Stimulated activated CD4-positive, alpha-beta T cell treated with anti-CD3 and anti-CD28 coated beads, TNF-alpha, amount 100 ng/mL, for 24 hours (primary cell): ENCODE measurements at regions not wholly inside any gene's neighbourhood (a gene's known extent, or its start where the extent isn't known, plus 50 kb on each side); places are given as distances from the start of the nearest gene placed in this dataset.

Experiments
- DNase-seq, 3 experiments: peaks; one replicate each; pipeline ENCODE4 v3.0.0-alpha.2; 2020; ENCODE audit warnings: low read depth in 3 of 3

DNA sequence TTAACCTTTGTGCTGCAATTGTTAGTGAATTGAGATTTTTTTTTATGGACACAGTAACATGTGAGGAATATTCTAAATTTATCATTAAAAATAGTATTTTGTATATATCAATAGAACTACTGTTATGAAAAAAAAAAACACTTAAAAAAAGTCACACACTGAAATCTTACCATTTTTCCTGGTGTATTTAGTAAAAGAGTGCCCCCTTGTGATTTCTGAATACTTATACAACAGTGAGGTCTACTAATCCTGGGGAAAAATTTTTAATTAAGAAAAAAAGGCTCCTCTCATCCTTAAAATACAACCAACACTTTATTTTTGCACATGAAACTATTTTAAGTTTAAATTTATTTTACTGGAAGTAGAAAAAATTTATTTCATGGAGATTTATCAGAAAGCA, 56.4 kb upstream of the SPOCK3 start:
- DNase-seq = no peak

- no peak for DNase-seq
These were observed 74.6 kb upstream of the SPOCK3 start for GRCh38 chr4:167308876-167309275.

GRCh38 chr4:167321299-167321698, 87.0 kb upstream of the SPOCK3 start:
- no peak for DNase-seq

DNA sequence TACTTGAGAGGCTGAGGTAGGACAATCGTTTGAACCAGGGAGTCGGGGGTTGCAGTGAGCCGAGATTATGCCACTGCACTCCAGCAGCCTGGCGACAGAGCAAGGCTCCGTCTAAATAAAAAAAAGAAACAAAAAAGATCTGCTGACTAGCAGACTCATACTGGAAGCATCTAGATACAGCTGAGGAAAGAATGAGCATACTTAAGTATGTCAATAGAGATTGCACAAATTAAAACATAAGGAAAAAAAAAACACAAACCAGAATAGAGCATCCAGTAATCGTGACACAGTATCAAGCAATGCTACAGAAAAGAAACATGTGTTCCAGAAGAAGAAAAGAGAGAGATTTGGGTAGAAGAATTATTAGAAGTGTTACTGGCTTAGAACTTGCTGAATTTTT, 105.5 kb upstream of the SPOCK3 start:
- DNase-seq = no peak

GRCh38 chr4:167359711-167360110, 125.4 kb upstream of the SPOCK3 start:
- no peak for DNase-seq

GRCh38 chr4:167379076-167379835, 145.0 kb upstream of the SPOCK3 start:
- DNase-seq = no peak

GRCh38 chr4:167380964-167381363, 146.7 kb upstream of the SPOCK3 start:
- DNase-seq = no peak

- no peak for DNase-seq
These were observed 149.0 kb upstream of the SPOCK3 start for GRCh38 chr4:167383291-167383690.

GRCh38 chr4:167397586-167397985, 163.3 kb upstream of the SPOCK3 start:
- DNase-seq = no peak

GRCh38 chr4:167399201-167399600, 164.9 kb upstream of the SPOCK3 start:
- DNase-seq = no peak

- no peak for DNase-seq
These were observed 171.9 kb upstream of the SPOCK3 start for GRCh38 chr4:167406181-167406580.

GRCh38 chr4:167415461-167415860, 181.2 kb upstream of the SPOCK3 start:
- no peak for DNase-seq

DNA sequence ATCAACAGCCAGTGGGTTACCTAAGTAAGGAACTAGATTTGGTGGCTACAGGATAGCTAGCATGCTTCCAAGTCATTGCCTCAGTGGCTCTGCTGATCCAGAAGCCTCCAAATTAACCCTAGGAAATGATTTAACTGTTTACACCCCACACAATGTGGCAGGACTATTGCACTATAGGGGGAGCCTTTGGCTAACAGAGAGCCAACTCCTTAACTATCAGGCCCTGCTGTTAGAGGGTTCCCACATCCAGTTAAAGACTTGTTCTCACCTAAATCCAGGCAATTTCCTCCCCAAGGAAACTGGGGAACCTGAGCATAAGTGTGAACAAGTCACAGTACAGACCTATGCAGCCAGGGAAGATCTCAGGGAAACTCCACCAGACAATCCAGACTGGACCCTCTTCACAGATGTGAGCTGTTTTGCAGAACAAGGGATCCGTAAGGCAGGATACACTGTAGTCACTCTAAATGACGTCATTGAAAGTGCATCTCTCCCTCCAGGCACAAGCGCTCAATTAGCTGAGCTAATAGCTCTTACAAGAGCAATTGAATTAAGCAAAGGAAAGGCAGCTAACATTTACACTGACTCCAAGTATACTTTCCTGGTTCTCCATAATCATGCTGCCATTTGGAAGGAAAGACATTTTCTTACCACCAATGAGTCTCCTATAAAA, 185.3 kb upstream of the SPOCK3 start:
- no peak for DNase-seq

DNA sequence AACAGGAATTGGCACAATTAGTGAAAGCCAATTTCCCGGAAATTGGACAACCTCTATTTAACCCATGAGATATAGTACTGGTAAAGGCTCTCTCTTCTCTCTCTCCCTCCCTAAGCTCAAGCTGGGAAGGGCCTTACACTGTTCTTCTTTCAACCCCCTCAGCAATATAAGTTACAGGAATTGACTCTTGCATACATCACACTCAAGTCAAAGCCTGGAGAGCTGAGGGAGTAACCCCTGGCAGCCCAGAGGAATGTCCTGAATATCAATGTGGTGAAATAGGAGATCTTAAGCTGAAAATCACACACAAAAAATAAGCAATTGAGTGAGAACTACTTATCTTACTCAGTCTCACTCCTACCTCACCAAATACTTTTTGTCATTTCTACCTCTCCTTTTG, 186.9 kb upstream of the SPOCK3 start:
- no peak for DNase-seq

DNA sequence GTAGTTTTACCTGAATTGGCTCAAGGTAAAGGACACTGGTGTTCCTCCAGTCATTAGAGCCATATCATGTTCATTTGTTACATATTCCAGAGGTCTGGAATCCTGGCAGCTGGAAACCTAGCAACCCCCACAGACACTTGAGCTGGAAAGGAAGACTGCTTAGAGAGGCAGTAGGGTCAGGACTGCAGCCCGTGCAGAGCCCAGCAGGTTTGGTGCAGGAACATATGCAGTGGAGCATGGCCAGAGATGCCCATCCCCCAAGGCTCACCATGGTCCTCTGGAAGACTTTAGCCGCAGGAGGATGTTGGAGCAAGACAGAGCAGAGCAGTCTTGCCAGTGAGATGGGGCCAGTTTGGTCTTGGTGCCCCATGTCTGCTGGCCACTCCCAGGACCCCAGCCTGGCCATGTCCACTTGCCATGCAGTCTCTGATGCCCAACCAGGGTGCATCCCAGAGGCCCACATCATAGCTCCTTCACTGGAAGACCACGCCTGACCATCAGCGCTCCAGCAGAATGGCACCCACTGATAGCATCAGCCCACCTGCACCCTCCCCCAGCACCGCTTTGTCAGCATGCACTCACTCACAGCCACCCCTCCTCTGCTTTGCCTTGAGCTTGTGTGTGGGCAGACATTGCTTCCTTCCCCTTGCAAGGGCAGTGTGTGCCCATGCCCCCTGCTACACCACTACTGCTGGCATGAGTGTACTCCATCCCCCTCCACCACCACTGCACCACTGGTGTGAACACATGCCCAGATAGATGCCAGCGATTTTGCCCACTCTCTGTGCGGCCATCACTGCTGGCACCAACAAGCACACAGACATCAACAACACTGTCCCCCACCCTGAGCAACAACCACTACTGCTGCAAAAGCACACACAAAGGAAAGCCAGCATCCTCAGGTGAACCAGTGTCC, 190.3 kb upstream of the SPOCK3 start:
- no peak for DNase-seq

DNA sequence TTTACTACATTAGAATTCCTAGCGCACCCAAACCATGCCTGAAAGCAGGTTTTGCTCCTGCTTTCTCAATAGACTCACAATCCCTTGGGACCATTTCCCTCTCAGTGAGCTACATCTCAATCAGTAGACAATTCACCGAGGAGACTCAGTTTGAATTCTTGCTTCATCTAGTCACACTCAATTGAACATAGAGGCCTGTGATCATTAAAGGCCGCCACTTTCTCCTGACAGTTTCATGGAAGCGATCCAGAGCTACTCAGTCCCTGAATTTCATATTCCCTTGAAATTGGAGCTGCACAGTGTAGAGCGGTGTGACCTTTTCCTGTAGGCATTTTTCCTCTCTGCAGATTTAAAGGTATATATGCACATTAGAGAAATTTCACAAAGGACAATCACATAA, 193.9 kb upstream of the SPOCK3 start:
- no peak for DNase-seq

DNA sequence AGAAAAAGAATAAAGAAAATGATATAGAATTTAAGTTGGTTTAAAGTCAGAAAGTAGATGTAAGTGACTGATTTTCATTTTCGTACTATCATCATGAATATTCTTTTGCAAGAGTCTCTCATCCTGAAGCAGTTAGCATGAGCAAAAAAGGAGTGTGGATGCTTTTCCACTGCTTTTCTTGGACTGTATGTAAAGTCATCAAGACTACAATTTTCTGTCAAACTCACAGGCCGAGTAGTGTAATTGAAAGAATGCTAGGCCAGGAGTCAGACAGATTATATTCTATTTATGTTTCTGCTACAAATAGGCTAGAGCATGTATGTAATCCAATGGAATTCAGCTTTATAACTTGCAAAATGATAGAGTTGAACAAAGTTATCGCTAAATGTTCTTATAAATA, 197.1 kb upstream of the SPOCK3 start:
- DNase-seq = no peak

GRCh38 chr4:167435786-167436185, 201.5 kb upstream of the SPOCK3 start:
- DNase-seq = no peak

- no peak for DNase-seq
These were observed 209.5 kb upstream of the SPOCK3 start for GRCh38 chr4:167443841-167444240.

GRCh38 chr4:167452922-167453430, 218.7 kb upstream of the SPOCK3 start:
- DNase-seq = no peak

- DNase-seq = no peak
These were observed 222.3 kb upstream of the SPOCK3 start for GRCh38 chr4:167456619-167457018.

- no peak for DNase-seq
These were observed 235.1 kb upstream of the SPOCK3 start for GRCh38 chr4:167469436-167469835.
